Ecto neural progenitor cell (in vitro differentiated cells): ENCODE measurements at regions not wholly inside any gene's neighbourhood (a gene's known extent, or its start where the extent isn't known, plus 50 kb on each side); places are given as distances from the start of the nearest gene placed in this dataset.
A peak's percentile ranks its signal among the peaks of the same experiment; 100 is the strongest.
"Not testable (repeated sequence)": the region's sequence is repeated elsewhere in the genome, so short reads cannot be mapped to it uniquely, and the experiment has no call there.

ENCODE experiments used
- DNase-seq: peaks from one replicate; pipeline ENCODE4 v3.0.0-alpha.2; 2018; ENCODE audit warnings: low spot score

DNA sequence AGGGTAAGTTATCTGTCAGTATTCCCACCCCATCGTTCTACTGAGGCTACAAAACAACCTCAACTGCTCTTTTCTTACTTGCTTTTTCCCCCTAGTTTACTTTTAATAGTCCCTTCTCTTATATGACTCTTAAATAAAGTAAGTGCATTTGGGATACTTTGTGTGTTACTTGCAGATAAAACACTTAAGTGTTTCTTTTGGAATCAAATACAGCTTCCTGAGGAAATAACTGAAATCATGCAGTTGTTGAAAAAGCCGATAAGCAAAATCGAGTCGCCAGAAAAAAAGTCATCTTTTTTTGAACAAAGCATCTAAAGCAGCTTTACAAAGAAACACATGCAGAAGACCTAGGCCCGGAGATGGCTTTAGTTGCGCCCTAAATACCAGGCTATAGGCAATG lies 53.5 kb upstream of the EPB41L4A start:
- DNase-seq, result no peak

DNA sequence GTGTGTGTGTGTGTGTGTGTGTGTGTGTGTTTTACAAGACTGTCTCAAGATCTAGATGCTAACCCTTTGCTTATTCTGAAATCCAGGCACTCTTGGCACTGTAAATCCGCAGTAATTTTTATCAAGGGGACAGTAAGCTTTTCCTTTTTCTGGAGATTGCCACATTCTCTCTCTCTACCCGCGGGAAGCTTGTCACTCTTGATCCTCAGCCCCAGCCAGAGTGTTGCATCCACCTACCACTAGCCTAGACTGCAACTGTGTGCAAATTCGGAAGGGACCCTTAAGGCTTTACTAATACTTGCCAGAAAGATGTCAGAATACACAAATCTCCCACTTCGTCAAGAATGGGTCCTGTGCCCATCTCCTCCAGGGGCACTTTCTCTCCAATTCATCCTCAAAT lies 54.9 kb upstream of the EPB41L4A start:
- no peak for DNase-seq

DNA sequence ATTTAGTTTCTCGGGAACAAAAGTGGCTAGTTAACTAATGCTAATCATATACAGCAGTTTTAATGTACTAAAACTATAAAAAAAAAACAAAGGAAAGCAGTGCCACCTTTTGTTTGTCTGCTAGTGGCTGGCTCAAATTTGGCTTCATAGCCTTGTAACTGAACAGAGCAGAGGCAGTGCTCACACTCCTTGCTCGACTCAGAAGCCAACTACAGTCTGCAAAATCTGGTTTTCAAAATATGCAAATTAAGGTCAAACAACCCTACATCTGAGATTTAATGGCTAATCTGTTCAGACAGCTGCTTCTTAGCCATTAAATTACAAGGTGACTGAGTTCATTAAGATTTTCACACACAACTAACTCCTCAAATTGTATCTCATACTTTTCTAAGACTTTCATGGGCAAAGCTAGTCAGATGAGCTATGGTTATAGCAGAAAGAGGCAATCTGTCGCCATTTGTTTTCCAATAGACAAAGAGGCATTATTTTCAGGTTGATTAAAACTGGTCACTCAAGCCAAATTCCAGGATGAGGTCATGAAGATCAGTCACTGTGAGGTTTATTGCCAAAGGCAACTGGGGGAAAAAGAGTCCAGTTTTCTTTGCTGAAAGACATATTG lies 56.8 kb upstream of the EPB41L4A start:
- DNase-seq, result no peak

DNA sequence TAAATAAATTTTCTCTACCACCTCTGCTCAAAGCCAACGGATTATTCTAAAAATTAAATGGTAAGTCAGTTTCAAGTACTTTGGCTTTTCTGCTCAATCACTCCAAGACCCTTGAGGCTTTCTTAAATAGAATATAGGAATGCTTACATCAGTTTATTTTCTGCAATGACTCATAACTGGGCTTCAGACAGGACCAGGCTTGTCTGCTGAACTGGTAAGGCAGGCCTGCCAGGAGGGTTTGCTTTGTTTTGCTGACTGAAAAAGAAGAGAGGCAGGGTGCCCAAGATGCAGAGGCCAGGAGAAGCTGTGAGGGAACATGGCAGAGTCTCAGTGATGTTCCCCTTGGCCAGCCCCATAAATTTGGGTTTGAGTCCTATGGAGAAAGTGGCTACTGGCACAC lies 60.3 kb upstream of the EPB41L4A start:
- no peak for DNase-seq

DNA sequence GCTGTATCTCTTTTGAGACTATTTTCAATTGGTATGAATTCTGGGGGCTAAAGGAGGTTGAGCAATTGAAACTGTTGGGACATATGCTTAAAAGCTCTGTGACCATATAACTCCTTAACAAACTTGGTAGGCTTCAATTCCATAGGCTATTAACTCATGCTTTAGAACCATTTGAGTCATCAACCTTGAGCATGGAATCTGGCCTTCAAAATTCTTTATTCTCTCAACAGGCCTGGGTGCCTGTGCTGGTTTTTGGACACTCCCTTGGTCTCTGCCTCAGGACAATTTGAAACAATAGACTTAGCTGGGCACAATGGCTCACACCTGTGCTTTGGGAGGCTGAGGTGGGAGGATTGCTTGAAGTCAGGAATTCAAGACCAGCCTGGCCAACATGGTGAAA lies 61.4 kb upstream of the EPB41L4A start:
- no peak for DNase-seq

DNA sequence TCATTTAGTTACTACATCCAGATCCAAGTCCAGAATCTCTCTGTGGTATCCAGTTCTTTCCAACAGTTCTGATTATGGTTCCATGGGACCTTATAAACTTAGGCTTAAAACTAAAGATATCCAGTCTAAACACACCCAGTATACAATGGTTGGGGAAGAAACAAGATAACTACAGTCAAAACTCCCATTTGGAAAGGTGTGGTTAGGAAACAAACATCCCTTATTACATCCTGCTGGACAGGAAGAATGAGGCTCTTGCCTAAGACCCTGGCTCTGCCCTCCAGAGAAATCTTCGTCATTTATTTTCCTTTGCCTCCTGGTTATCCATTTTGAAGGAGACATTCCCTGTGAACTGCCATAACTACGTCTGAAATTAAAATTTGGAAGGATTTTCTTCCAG lies 64.6 kb upstream of the EPB41L4A start:
- no peak for DNase-seq

DNA sequence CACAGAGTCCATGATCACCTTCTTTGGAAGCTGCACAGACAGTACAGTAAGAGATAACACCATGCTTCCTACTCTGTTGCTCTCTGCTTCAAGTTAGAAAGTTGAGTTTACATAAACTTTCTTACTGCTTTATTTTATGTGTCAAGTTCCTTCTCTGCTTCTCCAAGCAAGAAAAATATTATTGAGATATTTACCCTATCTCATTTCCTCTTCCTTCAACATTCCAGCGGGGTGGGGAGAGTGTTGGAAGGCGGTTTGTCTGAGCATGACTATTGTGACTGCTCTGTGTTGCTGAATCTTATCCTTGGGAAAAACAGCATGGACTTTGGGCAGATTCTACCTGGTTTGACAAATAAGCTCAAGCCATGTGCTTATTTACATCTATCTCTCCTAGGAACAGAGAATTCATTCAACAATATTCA lies 66.9 kb upstream of the EPB41L4A start:
- no peak for DNase-seq

DNA sequence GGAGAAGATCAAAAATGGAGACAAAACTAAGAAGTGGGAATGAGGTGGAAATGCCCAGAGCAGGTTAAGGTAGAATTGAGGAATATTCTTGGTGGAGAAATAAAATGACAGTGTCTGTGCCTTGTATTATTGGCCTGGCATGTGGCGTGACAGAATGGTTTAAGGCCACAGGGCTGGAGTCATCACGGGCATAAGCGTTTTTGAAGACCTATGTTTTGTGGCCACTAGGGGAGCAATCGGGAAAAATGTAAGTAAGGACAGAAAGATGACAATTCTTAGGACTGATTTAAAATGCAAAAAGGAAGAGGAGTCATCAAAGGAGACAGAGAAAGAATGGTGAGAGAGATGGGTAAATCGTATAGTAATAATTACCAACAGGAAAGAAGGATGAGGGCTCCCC lies 72.2 kb upstream of the EPB41L4A start:
- DNase-seq, result no peak

DNA sequence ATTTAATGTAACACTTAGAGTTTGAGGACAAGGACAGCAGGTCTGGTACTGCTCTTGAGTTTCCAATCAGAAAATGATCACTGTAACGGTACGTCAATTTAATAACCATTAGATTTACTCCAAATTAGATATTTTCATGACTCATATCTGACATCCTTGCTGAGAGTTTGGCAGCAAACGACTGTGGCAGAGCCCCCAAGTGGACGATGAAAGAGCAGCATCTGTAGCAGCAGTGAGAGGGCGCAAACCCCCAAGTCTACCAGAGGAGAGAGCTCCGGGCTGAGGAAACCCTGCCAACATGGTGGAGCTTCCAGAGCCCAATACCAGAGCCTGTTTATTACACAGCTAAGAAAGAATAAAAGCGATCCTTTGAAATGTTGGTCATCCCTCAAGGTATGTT lies 73.2 kb upstream of the EPB41L4A start:
- DNase-seq, result peak; percentile 63

DNA sequence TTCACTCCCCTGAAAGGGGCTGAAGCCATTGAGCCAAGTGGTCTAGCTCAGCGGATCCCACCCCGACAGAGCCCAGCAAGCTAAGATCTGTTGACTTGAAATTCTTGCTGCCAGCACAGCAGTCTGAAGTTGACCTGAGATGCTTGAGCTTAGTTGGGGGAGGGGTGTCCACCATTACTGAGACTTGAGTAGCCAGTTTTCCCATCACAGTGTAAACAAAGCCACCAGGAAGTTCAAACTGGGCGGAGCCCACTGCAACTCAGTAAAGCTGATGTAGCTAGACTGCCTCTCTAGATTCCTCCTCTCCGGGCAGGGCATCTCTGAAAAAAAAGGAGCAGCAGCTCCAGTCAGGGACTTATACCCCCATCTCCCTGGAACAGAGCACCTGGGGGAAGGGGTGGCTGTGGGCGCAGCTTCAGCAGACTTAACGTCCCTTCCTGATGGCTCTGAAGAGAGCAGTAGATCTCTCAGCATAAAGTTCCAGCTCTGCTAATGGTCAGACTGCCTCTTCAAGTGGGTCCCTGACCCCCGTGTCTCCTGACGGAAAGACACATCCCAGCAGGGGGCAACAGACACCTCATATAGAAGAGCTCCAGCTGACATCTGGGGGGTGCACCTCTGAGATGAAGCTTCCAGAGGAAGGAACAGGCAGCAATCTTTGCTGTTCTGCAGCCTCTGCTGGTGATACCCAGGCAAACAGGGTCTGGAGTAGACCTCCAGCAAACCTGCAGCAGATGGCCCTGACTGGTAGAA lies 84.8 kb upstream of the EPB41L4A start:
- DNase-seq, result not testable (repeated sequence)

DNA sequence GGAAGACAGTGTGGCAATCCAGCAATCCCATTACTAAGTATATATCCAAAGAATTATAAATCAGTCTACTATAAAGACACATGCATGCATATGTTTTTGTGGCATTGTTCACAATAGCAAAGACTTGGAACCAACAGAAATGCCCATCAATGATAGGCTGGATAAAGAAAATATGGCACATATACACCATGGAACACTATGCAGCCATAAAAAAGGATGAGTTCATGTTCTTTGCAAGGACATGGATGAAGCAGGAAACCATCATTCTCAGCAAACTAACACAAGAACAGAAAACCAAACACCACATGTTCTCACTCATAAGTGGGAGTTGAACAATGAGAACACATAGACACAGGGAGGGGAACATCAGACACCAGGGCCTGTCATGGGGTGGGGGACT lies 90.0 kb upstream of the EPB41L4A start:
- DNase-seq, result not testable (repeated sequence)

DNA sequence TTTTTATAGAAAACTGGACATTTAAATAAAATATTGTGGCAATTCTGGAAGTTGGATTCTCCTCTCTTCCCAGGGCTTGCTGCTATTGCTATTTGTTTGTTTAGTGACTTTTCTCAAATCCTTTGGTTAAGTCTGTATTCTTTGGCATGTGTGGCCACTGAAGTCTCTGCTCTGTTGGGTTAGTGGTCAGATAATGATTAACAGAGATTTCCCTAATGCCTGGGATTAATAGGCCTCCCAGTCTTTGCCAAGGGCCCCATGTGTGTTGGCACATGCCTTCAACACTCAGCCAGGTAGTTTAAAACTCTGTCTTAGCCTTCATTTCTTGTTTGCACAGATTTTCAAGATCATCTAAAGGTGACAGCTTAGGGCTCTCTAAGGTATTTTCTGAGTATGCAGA lies 92.8 kb upstream of the EPB41L4A start:
- no peak for DNase-seq

DNA sequence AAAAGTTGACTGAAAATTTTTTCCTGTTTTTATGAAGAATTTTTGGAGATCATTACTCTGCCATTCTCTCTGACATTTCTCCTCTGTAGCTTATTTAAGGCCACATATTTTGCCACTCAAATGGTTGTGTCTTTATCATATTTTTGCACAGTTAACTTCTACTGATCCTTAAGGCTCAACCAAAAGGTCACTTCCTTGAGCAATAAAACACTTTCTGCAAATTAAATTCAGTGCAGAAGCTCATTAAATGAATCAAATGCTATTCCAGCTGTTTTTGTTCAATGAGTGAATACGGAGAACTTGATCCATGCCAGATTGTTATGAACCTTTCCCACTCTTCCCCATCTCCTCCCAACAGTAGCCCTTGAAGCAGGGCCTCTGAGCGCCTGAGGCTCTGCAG lies 93.8 kb upstream of the EPB41L4A start:
- DNase-seq, result no peak

DNA sequence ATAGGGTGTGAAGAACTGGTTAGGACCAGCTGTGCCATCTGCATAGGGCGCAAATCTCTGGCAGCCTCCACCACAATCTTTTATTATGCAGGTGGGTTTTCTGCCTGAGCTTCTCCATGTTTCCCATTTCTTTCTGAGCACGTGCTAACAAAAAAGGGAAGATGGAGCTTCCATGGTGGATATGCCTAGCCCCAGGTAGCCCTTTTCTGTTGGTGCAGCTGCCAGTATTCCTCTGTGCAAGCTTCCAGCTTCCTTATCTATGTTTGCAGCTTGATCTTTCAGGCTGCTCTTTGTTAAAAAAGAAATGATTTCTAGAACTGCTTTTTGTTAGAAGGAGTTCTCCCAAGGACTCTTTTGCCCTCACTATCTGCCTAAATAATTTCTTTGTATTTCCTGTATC lies 95.0 kb upstream of the EPB41L4A start:
- DNase-seq, result no peak

DNA sequence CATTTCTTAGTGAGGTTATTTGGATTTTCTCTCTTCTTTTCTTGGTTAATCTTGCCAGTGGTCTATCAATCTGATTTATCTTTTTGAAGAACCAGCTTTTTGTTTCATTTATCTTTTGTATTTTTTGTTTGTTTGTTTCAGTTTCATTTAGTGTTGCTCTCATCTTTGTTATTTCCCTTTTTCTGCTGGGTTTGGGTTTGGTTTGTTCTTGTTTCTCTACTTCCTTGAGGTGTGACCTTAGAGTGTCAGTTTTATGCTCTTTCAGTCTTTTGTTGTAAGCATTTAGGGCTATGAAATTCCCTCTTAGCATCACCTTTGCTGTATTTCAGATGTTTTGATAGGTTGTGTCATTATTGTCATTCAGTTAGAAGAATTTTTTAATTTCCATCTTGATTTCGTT lies 101.4 kb upstream of the EPB41L4A start:
- DNase-seq, result not testable (repeated sequence)

DNA sequence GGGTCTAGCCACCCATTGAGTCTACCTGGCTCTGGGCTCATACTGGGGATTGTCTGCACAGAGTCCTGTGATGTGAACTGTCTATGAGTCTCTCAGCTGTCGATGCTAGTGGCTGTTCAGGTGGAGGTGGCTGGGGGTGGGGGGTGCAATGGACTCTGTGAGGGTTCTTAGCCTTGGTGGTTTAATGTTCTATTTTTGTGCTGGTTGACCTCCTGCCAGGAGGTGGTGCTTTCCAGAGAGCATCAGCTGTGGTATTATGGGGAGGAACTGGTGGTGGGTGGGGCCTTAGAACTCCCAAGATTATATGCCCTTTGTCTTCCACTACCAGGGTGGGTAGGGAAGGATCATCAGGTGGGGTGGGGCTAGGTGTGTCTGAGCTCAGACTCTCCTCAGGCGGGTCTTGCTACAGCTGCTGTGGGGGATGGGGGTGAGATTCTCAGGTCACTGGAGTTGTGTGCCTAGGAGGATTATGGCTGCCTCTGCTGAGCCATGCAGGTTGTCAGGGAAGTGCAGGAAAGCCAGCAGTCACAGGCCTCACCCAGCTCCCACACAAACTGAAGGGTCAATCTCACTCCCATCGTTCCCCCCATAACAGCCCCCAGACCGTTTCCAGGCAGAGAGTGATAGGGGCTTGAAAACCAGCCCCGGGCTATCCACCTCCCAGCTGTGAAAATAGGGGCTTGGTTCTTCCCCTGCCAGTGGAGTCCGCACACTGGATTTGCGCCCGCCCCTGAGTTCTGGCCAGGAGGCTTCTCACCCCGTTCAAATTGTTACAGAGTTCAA lies 104.0 kb upstream of the EPB41L4A start:
- DNase-seq, result not testable (repeated sequence)

DNA sequence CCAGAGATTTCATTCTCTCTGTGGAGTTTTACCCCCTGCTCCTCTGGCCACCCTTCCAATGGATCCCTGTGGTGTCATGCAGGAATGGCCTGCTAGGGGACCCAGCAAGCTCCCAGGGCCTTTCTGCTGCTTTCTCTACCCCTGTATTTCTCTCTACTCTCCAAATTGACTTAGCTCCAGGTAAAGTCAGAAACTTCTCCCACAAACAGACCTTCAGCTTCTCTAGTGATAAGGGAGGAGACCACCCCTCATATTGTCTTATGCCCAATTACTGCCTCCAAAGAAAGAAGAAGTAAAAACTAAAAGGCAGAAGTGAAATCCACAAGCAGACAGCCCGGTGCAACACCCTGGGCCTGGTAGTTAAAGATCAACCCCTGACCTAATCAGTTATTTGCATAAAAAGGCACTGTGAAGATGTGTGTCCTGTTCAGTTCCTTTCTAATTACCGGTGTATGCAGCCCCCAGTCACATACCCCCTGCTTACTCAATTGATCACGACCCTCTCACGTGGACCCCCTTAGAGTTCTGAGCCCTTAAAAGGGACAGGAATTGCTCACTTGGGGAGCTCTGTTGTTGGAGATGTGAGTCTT lies 104.7 kb upstream of the EPB41L4A start:
- not testable (repeated sequence) for DNase-seq

DNA sequence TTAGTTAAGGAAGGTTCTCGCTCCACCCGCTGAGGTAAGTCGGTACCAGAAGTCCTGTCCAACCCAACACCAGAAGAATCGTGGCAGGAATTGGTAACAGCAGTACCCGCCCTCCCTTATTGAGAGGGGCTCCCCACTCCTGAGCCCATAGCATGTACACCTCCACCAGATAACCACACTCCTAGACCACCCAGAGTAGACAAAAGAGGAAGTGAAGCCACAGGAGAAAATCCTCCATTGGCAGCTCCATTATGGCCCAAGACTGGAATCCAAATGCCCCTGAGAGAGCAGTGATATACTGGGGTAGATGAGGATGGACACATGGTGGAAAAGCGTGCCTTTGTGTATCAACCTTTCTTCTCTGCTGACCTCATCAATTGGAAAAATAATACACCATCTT lies 106.1 kb upstream of the EPB41L4A start:
- DNase-seq, result no peak

DNA sequence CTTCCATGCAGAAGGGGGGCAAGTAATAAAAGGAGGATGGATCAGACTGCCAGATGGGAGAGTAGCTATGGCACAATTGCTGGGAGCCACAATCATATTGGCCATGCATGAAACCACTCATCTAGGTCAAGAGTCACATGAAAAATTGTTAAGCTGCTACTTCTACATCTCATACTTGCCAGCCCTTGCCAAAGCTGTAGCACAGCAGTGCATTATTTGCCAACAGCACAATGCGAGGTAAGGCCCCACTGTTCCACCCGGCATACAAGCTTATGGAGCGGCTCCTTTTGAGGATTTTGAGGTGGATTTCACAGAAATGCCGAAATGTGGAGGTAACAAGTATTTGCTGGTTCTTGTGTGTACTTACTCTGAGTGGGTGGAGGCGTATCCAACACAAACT lies 109.9 kb upstream of the EPB41L4A start:
- DNase-seq, result no peak

DNA sequence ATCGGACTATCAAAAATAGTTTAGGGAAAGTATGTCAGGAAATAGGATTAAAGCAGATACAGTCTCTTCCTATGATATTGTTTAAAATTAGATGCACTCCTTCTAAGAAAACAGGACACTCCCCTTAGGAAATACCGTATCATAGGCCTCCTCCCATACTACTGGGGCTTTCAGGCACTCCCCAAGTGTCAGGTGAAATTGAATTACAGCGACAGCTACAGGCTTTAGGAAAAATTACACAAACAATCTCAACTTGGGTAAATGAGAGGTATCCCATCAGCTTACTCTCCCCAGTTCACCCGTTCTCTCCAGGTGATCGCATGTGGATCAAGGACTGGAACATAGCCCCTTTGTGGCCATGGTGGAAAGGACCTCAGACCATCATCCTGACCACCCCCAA lies 110.4 kb upstream of the EPB41L4A start:
- no peak for DNase-seq

DNA sequence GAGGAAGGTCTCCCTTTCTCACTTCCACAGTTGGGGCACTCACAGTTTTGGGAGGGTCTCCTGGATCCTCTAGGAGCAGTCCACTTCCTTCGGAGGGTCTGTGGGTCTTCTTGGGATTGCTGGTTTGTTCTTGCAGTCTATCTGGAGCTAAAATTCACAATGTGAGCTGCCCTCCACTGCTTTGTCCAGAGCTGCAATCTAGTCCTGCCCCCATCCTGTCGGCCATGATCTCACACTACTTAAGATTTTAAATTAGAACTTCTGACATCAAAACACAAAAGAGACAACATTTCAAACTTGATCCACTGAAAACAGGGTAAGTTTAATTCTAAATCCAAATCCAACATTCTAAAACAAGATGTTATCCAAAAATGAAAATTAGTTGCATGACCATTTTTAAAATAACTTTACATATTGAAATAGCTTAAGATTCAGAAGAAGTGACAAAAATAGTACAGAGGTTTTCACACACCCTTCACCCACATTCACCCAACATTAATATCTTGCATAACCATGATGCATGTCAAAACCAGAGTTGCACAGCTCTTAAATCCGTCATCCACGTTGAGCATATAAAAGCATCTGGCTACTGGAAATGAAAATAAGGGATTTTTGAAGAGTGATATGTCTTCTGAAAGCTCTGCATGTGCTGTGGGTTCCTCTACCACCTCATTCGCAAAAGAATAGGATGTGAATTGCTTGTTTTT lies 113.7 kb upstream of the EPB41L4A start:
- no peak for DNase-seq

DNA sequence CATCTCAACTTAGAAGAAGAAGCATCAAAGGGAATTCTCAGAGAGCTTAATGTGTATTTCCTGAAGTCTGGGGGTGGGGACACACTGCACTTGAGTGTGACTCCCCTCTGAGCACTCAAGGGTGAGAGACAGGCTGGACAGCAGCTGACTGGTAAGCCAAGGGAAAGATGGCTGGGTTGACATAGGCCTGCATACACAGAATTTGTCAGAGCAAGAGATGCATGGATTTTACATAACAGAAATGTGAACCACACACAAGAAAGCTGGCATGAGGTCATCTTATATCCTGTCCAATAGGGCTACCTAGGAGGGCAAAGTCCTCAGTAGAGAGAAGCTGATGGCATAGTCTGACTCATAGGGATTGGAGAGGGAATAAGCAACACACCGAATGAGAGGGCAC lies 114.3 kb upstream of the EPB41L4A start:
- DNase-seq, result no peak
